ENCODE measurements at regions not wholly inside any gene's neighbourhood (a gene's known extent, or its start where the extent isn't known, plus 50 kb on each side); places are given as distances from the start of the nearest gene placed in this dataset.

DNA sequence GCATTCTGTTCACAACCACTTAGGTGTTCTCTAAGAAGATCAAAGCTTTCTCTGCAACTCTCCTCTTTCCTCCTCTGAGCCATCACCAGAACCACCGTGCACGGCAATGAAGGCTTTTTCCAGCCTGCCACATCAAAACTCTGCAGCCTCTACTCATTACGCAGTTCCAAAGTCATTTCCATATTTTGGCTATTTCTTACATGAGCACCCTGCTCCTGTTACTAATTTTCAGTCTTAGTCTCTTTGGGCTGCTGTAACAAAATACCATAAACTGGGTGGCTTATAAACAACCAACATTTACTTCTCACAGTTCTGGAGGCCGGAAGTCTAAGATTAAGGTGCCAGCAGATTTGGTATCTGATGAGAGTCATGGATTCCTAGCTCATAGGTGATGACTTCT, 70.4 kb upstream of the THBS2 start:
- Histone ChIP-seq H3K79me2 (ENCODE audit: insufficient read depth, low read length) (no peaks in the 10 kb centered on the region), H3K4me3 (ENCODE audit: low read depth in 1 of 2, low read length in 2 of 2) (no peak overlapping the region), H4K20me1 (ENCODE audit: insufficient read depth, low read length) (no peaks in the 10 kb centered on the region), H3K27me3 (ENCODE audit: insufficient read depth, low read length, poor library complexity) (no peaks in the 10 kb centered on the region), H2AFZ (ENCODE audit: low read depth, low read length) (no peak overlapping the region), H3K36me3 (ENCODE audit: insufficient read depth, low read length) (no peaks in the 10 kb centered on the region), H3K9ac (ENCODE audit: low read depth, low read length) (no peak overlapping the region), H3K27ac (ENCODE audit: low read length) (no peak overlapping the region), H3K4me2 (ENCODE audit: insufficient read depth, low read length) (no peak overlapping the region), H3K9me3 (ENCODE audit: insufficient read depth, low read length, severe bottlenecking) (peaks cover 4% of the 10 kb centered on the region), H3K4me1 (ENCODE audit: insufficient read depth, low read length) (no peaks in the 10 kb centered on the region)
- TF ChIP-seq, protein P1, sequence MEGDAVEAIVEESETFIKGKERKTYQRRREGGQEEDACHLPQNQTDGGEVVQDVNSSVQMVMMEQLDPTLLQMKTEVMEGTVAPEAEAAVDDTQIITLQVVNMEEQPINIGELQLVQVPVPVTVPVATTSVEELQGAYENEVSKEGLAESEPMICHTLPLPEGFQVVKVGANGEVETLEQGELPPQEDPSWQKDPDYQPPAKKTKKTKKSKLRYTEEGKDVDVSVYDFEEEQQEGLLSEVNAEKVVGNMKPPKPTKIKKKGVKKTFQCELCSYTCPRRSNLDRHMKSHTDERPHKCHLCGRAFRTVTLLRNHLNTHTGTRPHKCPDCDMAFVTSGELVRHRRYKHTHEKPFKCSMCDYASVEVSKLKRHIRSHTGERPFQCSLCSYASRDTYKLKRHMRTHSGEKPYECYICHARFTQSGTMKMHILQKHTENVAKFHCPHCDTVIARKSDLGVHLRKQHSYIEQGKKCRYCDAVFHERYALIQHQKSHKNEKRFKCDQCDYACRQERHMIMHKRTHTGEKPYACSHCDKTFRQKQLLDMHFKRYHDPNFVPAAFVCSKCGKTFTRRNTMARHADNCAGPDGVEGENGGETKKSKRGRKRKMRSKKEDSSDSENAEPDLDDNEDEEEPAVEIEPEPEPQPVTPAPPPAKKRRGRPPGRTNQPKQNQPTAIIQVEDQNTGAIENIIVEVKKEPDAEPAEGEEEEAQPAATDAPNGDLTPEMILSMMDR (IDR thresholded peaks at IDR 0.05; ENCODE audit: borderline replicate concordance, extremely low read depth, low read length, poor library complexity, severe bottlenecking) = no peak
- TF ChIP-seq EZH2 (IDR thresholded peaks at IDR 0.05; ENCODE audit: borderline replicate concordance, low read depth, low read length, severe bottlenecking) = no peak
- ATAC-seq (ENCODE audit: insufficient read depth, low read depth) = no peak
- no peak for DNase-seq

DNA sequence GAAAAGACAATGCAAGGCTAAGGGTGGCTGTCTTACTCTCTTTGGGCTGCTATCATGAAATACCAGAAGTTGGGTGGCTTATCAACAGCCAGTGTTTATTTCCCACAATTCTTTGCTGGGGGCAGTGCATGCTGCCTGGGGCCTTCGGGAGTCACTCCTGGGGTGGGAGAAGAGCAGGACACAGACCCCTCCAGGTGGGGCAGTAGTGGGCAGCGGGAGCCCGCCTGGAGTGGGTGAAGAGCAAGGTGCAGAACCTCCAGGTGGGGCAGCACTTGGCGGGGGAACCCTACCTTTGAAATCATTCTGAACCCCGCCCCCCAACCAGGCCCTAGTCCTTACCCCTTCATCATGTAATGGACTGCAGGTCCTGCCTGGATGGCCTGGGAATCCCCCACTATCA, 69.6 kb upstream of the THBS2 start:
- H4K20me1 ChIP-seq (ENCODE audit: insufficient read depth, low read length) = no peaks in the 10 kb centered on the region
- no peaks in the 10 kb centered on the region for H3K4me1 ChIP-seq (ENCODE audit: insufficient read depth, low read length)
- H3K79me2 ChIP-seq (ENCODE audit: insufficient read depth, low read length) = no peaks in the 10 kb centered on the region
- no peak overlapping the region for H2AFZ ChIP-seq (ENCODE audit: low read depth, low read length)
- no peak for ATAC-seq (ENCODE audit: insufficient read depth, low read depth)
- no peaks in the 10 kb centered on the region for H3K36me3 ChIP-seq (ENCODE audit: insufficient read depth, low read length)
- H3K4me2 ChIP-seq (ENCODE audit: insufficient read depth, low read length) = no peak overlapping the region
- DNase-seq = no peak
- no peak overlapping the region for H3K27ac ChIP-seq (ENCODE audit: low read length)
- H3K4me3 ChIP-seq (ENCODE audit: low read depth in 1 of 2, low read length in 2 of 2) = no peak overlapping the region
- peaks cover 4% of the 10 kb centered on the region for H3K9me3 ChIP-seq (ENCODE audit: insufficient read depth, low read length, severe bottlenecking)
- H3K27me3 ChIP-seq (ENCODE audit: insufficient read depth, low read length, poor library complexity) = no peaks in the 10 kb centered on the region
- no peak overlapping the region for H3K9ac ChIP-seq (ENCODE audit: low read depth, low read length)
- TF ChIP-seq, protein P1 (IDR thresholded peaks at IDR 0.05; ENCODE audit: borderline replicate concordance, extremely low read depth, low read length, poor library complexity, severe bottlenecking) = no peak
- TF ChIP-seq EZH2 (IDR thresholded peaks at IDR 0.05; ENCODE audit: borderline replicate concordance, low read depth, low read length, severe bottlenecking) = no peak

DNA sequence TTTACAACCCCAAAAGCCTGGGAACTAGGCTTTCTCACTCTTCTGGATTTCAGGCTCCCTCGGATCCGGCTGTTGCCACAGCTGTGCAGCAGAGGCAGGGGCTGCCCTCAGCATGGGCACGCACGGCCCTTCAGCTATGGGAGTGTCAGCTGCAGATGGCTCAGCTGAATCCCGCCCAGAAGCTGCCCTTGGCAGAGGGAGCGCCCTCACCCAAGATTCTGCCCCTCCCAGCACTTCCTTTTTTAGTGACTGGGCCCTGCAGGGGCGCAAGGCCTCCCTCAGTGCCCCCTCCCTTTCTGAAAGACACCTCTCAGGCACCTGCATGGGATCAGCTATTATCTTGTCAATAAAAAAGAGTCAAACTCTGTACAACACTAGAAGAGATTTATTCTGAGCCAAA, 67.9 kb upstream of the THBS2 start:
- no peak overlapping the region for H3K27ac ChIP-seq (ENCODE audit: low read length)
- no peaks in the 10 kb centered on the region for H4K20me1 ChIP-seq (ENCODE audit: insufficient read depth, low read length)
- DNase-seq = no peak
- no peak overlapping the region for H3K9ac ChIP-seq (ENCODE audit: low read depth, low read length)
- H3K4me1 ChIP-seq (ENCODE audit: insufficient read depth, low read length) = no peaks in the 10 kb centered on the region
- no peaks in the 10 kb centered on the region for H3K36me3 ChIP-seq (ENCODE audit: insufficient read depth, low read length)
- H3K4me2 ChIP-seq (ENCODE audit: insufficient read depth, low read length) = no peak overlapping the region
- peaks cover 4% of the 10 kb centered on the region for H3K9me3 ChIP-seq (ENCODE audit: insufficient read depth, low read length, severe bottlenecking)
- no peaks in the 10 kb centered on the region for H3K27me3 ChIP-seq (ENCODE audit: insufficient read depth, low read length, poor library complexity)
- ATAC-seq (ENCODE audit: insufficient read depth, low read depth) = no peak
- no peak overlapping the region for H3K4me3 ChIP-seq (ENCODE audit: low read depth in 1 of 2, low read length in 2 of 2)
- no peak overlapping the region for H2AFZ ChIP-seq (ENCODE audit: low read depth, low read length)
- TF ChIP-seq, protein P1 (IDR thresholded peaks at IDR 0.05; ENCODE audit: borderline replicate concordance, extremely low read depth, low read length, poor library complexity, severe bottlenecking) = no peak
- TF ChIP-seq EZH2 (IDR thresholded peaks at IDR 0.05; ENCODE audit: borderline replicate concordance, low read depth, low read length, severe bottlenecking) = no peak
- H3K79me2 ChIP-seq (ENCODE audit: insufficient read depth, low read length) = no peaks in the 10 kb centered on the region

DNA sequence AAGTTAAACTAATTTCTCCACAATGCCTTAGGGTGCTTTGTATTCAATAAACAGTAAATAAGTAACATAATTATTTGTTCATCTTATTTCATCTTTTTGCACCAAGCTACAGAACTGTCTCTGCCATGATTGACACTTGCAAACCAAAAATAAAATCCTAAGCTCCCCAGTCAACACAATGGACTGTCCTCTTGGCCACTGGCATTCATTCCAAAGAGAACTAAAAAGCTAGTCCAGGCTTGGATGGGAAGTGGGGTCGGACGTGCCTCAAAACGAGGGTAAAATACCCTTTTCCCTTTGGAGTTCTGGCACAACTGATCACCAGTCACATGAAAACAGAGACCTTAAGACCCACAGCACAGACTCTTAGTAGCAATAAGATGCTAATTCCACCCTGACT, 66.4 kb upstream of the THBS2 start:
- Histone ChIP-seq H3K4me2 (ENCODE audit: insufficient read depth, low read length) (no peak overlapping the region), H3K9ac (ENCODE audit: low read depth, low read length) (no peak overlapping the region), H3K9me3 (ENCODE audit: insufficient read depth, low read length, severe bottlenecking) (peaks cover 2% of the 10 kb centered on the region), H3K4me3 (ENCODE audit: low read depth in 1 of 2, low read length in 2 of 2) (no peak overlapping the region), H4K20me1 (ENCODE audit: insufficient read depth, low read length) (no peaks in the 10 kb centered on the region), H3K36me3 (ENCODE audit: insufficient read depth, low read length) (no peaks in the 10 kb centered on the region), H3K4me1 (ENCODE audit: insufficient read depth, low read length) (no peaks in the 10 kb centered on the region), H3K27me3 (ENCODE audit: insufficient read depth, low read length, poor library complexity) (no peaks in the 10 kb centered on the region), H3K27ac (ENCODE audit: low read length) (no peak overlapping the region), H2AFZ (ENCODE audit: low read depth, low read length) (no peak overlapping the region), H3K79me2 (ENCODE audit: insufficient read depth, low read length) (no peaks in the 10 kb centered on the region)
- TF ChIP-seq, protein P1 (IDR thresholded peaks at IDR 0.05; ENCODE audit: borderline replicate concordance, extremely low read depth, low read length, poor library complexity, severe bottlenecking) = no peak
- TF ChIP-seq EZH2 (IDR thresholded peaks at IDR 0.05; ENCODE audit: borderline replicate concordance, low read depth, low read length, severe bottlenecking) = no peak
- DNase-seq (no peak), ATAC-seq (ENCODE audit: insufficient read depth, low read depth) (no peak)
